OCI-LY1 (cell line): ENCODE measurements at regions not wholly inside any gene's neighbourhood (a gene's known extent, or its start where the extent isn't known, plus 50 kb on each side); places are given as distances from the start of the nearest gene placed in this dataset.

Source experiments
- H2AFZ ChIP-seq: fragments of 200-600 bp; sonication (generic), shearing (Covaris generic); 2 replicates; pipeline ENCODE4 v1.6.0; 2014; ENCODE audit warnings: antibody characterized with exemption, mild to moderate bottlenecking, low read length
- H3F3A ChIP-seq: fragments of 200-600 bp; sonication (generic), shearing (Covaris generic); 2 replicates; pipeline ENCODE4 v1.6.0; 2014; ENCODE audit warnings: mild to moderate bottlenecking, antibody characterized with exemption, low read length, moderate library complexity; ENCODE audit not compliant: insufficient read depth
- H3K27ac ChIP-seq: fragments of 200-600 bp; sonication (generic); 2 replicates; pipeline ENCODE4 v1.5.1; 2014; ENCODE audit warnings: low read length, mixed run types, mild to moderate bottlenecking, low read depth; ENCODE audit not compliant: poor library complexity, severe bottlenecking
- H3K27me3 ChIP-seq: fragments of 200-600 bp; sonication (generic); 2 replicates; pipeline ENCODE4 v1.6.0; 2014; ENCODE audit warnings: antibody characterized with exemption, mild to moderate bottlenecking, low read length, moderate library complexity; ENCODE audit not compliant: insufficient read depth
- H3K36me3 ChIP-seq: fragments of 200-600 bp; sonication (generic); 2 replicates; pipeline ENCODE4 v1.6.1; 2014; ENCODE audit warnings: mild to moderate bottlenecking, antibody characterized with exemption, low read length, moderate library complexity, mixed read lengths; ENCODE audit not compliant: insufficient read depth
- H3K4me1 ChIP-seq: fragments of 200-600 bp; sonication (generic); 2 replicates; pipeline ENCODE4 v1.5.1; 2014; ENCODE audit warnings: mild to moderate bottlenecking, low read length, moderate library complexity; ENCODE audit not compliant: insufficient read depth, severe bottlenecking
- H3K4me2 ChIP-seq: fragments of 200-600 bp; sonication (generic), shearing (Covaris generic); 2 replicates; pipeline ENCODE4 v1.6.1; 2014; ENCODE audit warnings: low read length
- H3K4me3 ChIP-seq: fragments of 200-600 bp; sonication (generic); 2 replicates; pipeline ENCODE4 v1.5.1; 2014; ENCODE audit warnings: low read length, low read depth, mild to moderate bottlenecking, mixed read lengths; ENCODE audit not compliant: poor library complexity, severe bottlenecking
- H3K79me2 ChIP-seq: fragments of 200-600 bp; shearing (Covaris generic); 2 replicates; pipeline ENCODE4 v1.6.1; 2016; ENCODE audit warnings: mixed run types, low read length, mixed read lengths; ENCODE audit not compliant: insufficient read depth
- H3K9ac ChIP-seq: fragments of 200-600 bp; sonication (generic), shearing (Covaris generic); 2 replicates; pipeline ENCODE4 v1.6.1; 2014; ENCODE audit warnings: mild to moderate bottlenecking, low read length, mixed read lengths
- H3K9me2 ChIP-seq: fragments of 200-600 bp; sonication (generic), shearing (Covaris generic); 2 replicates; pipeline ENCODE4 v1.6.1; 2014; ENCODE audit warnings: low read depth, mild to moderate bottlenecking, low read length, mixed read lengths
- H3K9me3 ChIP-seq: fragments of 200-600 bp; shearing (Covaris generic); 2 replicates; pipeline ENCODE4 v1.6.1; 2014; ENCODE audit warnings: low read length, mixed read lengths
- H4K20me1 ChIP-seq: fragments of 200-600 bp; sonication (generic), shearing (Covaris generic); 2 replicates; pipeline ENCODE4 v1.6.0; 2016; ENCODE audit warnings: mild to moderate bottlenecking, low read length; ENCODE audit not compliant: insufficient read depth
- EZH2 ChIP-seq: fragments of 200-600 bp; sonication (generic), shearing (Covaris generic); IDR thresholded peaks from 2 replicates; pipeline ENCODE4 v1.8.0; 2017; ENCODE audit warnings: borderline replicate concordance, mixed run types, mild to moderate bottlenecking, antibody characterized with exemption, low read length, moderate library complexity, mixed read lengths
- TF ChIP-seq, protein P1 (sequence below): fragments of 200-600 bp; sonication (generic), shearing (Covaris generic); IDR thresholded peaks from 2 replicates; pipeline ENCODE4 v1.5.1; 2017; ENCODE audit warnings: mild to moderate bottlenecking, antibody characterized with exemption, low read length, moderate library complexity, mixed read lengths

DNA sequence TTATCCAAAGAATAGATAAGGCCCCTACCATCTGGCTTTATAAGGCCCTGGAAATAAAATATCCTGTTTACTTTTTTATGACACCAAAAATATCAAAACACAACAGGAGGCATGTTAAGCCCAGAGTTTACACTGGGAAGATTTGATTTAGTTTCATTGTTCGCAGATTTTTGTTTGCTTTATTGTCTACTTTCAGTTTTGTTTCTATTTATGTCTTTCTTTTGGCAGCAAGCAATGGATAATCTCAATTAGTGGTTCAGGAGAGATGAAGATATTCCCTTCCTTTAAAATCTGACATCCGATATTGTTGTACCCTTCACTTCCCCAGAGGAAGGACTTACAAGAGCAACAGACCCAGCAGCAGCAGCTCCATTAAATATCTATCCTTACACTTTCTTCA, 249.4 kb upstream of the ARPP21 start:
- Histone ChIP-seq H3K36me3 (no peaks in the 10 kb centered on the region), H3K4me1 (peaks cover 11% of the 10 kb centered on the region), H3K27ac (no peak overlapping the region), H3K9me3 (peaks cover 18% of the 10 kb centered on the region; the same call in 1 of the 2 replicates), H3K9ac (no peak overlapping the region), H3K79me2 (no peaks in the 10 kb centered on the region), H3K27me3 (no peaks in the 10 kb centered on the region), H3K4me2 (no peak overlapping the region), H2AFZ (no peak overlapping the region), H3K4me3 (no peak overlapping the region), H4K20me1 (no peaks in the 10 kb centered on the region), H3F3A (no peaks in the 10 kb centered on the region), H3K9me2 (no peaks in the 10 kb centered on the region)
- TF ChIP-seq, protein P1, sequence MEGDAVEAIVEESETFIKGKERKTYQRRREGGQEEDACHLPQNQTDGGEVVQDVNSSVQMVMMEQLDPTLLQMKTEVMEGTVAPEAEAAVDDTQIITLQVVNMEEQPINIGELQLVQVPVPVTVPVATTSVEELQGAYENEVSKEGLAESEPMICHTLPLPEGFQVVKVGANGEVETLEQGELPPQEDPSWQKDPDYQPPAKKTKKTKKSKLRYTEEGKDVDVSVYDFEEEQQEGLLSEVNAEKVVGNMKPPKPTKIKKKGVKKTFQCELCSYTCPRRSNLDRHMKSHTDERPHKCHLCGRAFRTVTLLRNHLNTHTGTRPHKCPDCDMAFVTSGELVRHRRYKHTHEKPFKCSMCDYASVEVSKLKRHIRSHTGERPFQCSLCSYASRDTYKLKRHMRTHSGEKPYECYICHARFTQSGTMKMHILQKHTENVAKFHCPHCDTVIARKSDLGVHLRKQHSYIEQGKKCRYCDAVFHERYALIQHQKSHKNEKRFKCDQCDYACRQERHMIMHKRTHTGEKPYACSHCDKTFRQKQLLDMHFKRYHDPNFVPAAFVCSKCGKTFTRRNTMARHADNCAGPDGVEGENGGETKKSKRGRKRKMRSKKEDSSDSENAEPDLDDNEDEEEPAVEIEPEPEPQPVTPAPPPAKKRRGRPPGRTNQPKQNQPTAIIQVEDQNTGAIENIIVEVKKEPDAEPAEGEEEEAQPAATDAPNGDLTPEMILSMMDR = no peak
- no peak for TF ChIP-seq EZH2

DNA sequence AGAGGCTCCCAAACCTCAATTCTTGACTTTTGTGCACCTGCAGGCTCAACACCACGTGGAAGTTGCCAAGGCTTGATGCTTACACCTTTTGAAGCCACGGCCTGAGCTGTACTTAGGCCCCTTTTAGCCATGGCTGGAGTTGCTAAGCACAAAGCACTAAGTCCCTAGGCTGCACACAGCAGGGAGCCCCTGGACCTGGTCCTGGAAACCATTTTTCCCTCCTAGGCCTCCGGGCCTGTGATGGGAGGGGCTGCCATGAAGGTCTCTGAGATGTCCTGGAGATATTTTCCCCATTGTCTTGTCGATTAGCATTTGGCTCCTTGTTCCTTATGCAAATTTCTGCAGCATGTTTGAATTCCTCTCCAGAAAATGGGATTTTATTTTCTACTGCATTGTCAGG, 247.1 kb upstream of the ARPP21 start:
- H3K9me2 ChIP-seq = no peaks in the 10 kb centered on the region
- no peak for TF ChIP-seq EZH2
- TF ChIP-seq, protein P1 = no peak
- H3K27me3 ChIP-seq = no peaks in the 10 kb centered on the region
- no peaks in the 10 kb centered on the region for H4K20me1 ChIP-seq
- peaks cover 18% of the 10 kb centered on the region; the same call in 1 of the 2 replicates for H3K9me3 ChIP-seq
- no peaks in the 10 kb centered on the region for H3K79me2 ChIP-seq
- peaks cover 13% of the 10 kb centered on the region for H3K4me1 ChIP-seq
- H3F3A ChIP-seq = no peaks in the 10 kb centered on the region
- H3K4me3 ChIP-seq = no peak overlapping the region
- no peak overlapping the region for H3K9ac ChIP-seq
- no peak overlapping the region for H3K4me2 ChIP-seq
- no peaks in the 10 kb centered on the region for H3K36me3 ChIP-seq
- no peak overlapping the region for H2AFZ ChIP-seq
- no peak overlapping the region for H3K27ac ChIP-seq

DNA sequence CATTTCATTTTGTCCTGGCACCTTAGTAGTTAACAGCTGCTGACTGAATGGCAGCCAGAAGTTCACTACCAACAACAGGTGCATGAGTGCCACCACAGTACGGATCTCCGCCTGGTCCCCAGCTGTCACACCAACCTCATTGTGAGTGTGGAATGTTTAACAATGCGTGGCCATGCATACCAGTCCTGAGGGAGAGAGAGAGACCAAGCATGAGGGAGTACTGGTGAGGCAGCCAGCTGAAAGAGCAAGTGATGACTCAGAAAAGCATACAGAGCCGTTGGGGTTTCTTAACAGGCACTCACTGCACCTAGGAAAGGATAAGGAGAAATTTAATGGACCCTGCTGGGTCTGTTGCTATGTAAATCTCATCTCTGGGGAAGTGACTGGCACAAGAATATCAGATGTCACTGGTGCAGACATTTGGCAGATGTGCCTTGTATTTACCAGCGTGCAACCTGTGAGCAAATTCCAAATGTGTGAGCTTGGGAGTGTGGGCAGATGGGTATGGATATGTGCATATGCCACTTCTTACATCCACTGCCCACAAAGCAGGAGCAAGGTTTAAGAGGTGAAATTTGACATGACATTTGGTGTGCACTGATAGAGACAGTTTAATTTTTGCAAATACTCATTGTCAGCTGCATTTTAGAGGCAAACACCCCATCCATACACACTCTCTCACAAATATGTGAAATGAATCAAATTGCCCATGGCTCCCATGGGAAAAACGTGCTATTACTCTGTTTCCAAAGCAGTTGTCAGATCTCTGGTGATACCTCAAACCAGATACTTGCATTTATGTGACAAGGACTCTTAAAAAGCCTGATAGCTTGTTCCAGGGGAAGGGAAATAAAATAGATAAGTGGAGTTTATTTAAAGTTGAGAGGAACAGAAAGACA, 245.2 kb upstream of the ARPP21 start:
- Histone ChIP-seq H3K4me3 (no peak overlapping the region), H3K79me2 (no peaks in the 10 kb centered on the region), H3K27me3 (no peaks in the 10 kb centered on the region), H4K20me1 (no peaks in the 10 kb centered on the region), H3F3A (no peaks in the 10 kb centered on the region), H3K36me3 (no peaks in the 10 kb centered on the region), H3K9ac (no peak overlapping the region), H3K27ac (no peak overlapping the region), H3K9me3 (peaks cover 18% of the 10 kb centered on the region; the same call in 1 of the 2 replicates), H2AFZ (no peak overlapping the region), H3K4me1 (peaks cover 13% of the 10 kb centered on the region), H3K9me2 (no peaks in the 10 kb centered on the region), H3K4me2 (no peak overlapping the region)
- no peak for TF ChIP-seq EZH2
- TF ChIP-seq, protein P1 = no peak
